MM.1S (cell line): ENCODE measurements at regions not wholly inside any gene's neighbourhood (a gene's known extent, or its start where the extent isn't known, plus 50 kb on each side); places are given as distances from the start of the nearest gene placed in this dataset.

ENCODE experiments used
- EZH2 ChIP-seq: fragments of 300-600 bp; sonication (generic); optimal IDR thresholded peaks from 2 replicates; pipeline ENCODE3; 2017; ENCODE audit warnings: low read depth, mild to moderate bottlenecking, antibody characterized with exemption, low read length, mixed read lengths
- TF ChIP-seq, protein P1 (sequence below): fragments of 300-600 bp; sonication (generic); IDR thresholded peaks from 2 replicates; pipeline ENCODE4 v1.5.1; 2016; ENCODE audit warnings: antibody characterized with exemption, low read length, mixed read lengths

GRCh38 chr2:215828528-215829184 lies 184.7 kb downstream of the MREG start:
- TF ChIP-seq, protein P1, sequence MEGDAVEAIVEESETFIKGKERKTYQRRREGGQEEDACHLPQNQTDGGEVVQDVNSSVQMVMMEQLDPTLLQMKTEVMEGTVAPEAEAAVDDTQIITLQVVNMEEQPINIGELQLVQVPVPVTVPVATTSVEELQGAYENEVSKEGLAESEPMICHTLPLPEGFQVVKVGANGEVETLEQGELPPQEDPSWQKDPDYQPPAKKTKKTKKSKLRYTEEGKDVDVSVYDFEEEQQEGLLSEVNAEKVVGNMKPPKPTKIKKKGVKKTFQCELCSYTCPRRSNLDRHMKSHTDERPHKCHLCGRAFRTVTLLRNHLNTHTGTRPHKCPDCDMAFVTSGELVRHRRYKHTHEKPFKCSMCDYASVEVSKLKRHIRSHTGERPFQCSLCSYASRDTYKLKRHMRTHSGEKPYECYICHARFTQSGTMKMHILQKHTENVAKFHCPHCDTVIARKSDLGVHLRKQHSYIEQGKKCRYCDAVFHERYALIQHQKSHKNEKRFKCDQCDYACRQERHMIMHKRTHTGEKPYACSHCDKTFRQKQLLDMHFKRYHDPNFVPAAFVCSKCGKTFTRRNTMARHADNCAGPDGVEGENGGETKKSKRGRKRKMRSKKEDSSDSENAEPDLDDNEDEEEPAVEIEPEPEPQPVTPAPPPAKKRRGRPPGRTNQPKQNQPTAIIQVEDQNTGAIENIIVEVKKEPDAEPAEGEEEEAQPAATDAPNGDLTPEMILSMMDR: peak; percentile 68
- TF ChIP-seq EZH2: no peak
